Activated naive CD4-positive, alpha-beta T cell (primary cell): ENCODE measurements at regions not wholly inside any gene's neighbourhood (a gene's known extent, or its start where the extent isn't known, plus 50 kb on each side); places are given as distances from the start of the nearest gene placed in this dataset.
"Not testable (repeated sequence)": the region's sequence is repeated elsewhere in the genome, so short reads cannot be mapped to it uniquely, and the experiment has no call there.

Experiments
- DNase-seq, 4 experiments: peaks; one replicate each; lab custom pipeline; 2025; lab: John Stamatoyannopoulos, UW

DNA sequence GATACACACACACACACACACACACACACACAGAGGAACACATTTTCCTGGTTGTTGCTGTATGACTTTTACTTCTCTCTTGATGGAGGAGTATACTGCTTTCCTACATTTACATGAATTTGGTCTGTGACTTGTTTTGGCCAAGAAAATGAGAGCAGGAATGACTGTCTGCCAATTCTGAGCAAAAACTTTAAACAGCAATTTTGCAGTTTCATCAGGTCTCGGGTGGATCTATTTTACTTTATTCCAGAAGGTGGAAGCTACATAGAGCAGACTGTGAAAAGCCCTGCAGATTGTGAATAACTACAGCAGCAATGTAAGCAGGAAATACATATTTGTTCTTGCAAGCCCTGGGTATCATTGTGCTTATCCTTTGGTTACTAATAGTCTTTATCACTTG lies 1350.0 kb upstream of the EPHA6 start:
- DNase-seq = no peak

- DNase-seq = no peak
Observed at GRCh38 chr3:95468331-95468730, 1346.1 kb upstream of the EPHA6 start.

DNA sequence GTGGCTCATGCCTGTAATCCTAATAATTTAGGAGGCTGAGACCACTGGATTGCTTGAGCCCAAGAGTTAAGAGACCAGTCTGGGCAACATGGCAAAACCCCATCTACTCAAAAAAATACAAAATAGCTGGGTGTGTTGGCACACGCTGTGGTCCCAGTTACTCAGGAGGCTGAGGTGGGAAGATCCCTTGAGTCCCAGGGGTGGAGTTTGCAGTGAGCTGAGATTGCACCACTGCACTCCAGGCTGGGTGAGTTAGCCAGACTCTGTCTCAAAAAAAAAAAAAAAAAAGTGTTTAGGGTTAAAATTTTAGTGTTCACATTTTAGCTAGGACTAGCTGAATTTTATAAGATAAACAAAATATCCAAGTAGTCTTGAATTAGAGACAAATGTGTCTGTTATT lies 1340.1 kb upstream of the EPHA6 start:
- no peak for DNase-seq

- DNase-seq = no peak
Observed at GRCh38 chr3:95476534-95476933, 1337.9 kb upstream of the EPHA6 start.

DNA sequence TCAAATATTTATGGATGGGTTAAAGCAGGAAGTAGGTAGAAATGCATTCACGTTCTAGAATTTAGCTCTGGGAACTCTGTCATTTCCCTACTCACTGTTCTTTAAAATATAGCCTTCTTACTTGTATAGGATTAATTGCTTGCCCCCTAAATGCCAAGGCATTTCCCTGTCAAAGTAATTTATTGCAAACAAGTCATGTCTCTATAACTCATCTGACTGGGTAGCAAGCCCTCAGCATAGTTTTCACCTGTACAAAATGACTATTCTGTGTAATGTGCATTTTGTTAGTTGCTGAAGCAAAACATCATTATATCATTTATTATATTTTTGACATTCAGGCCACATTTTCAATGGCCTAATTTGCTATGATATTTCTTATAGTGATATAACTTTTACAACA lies 1308.2 kb upstream of the EPHA6 start:
- no peak for DNase-seq

GRCh38 chr3:95508124-95508523 lies 1306.3 kb upstream of the EPHA6 start:
- no peak for DNase-seq

DNA sequence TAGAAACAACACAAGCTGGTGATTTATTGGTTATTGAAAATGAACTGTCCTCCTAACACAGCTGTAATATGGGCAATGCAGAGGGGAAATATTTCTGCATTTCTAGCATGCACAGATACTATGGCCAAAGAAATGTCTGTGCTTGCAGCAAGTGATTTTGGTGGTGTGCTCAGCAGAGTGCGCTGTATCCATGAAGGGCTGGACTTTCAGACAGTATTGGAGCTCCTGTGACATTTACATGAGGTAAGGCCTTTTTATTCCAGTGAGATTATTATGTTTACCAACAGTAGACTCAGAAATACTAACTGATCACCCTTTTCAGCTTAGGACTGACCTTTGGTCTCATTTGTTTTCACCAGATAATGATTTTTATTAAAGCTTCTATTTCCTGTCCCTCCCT lies 1302.6 kb upstream of the EPHA6 start:
- DNase-seq = no peak

GRCh38 chr3:95514260-95514659 lies 1300.1 kb upstream of the EPHA6 start:
- no peak for DNase-seq

DNA sequence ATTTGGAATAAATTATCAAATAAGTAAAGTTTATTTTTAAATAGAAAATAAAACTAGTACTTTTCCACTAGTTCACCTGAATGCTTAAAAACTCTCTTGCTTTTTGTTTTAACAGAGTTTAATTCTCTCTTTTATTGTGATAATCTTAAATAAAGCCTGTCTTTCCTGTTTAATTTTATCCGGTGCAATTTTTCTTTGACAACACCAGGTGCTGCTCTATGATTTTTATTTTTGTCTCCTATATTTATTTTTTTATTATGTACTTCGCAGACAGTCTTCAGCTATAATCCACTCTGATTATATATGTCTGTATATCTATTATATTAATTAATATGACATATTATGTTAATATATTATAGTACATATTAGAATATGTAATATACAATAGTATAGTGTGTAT lies 1293.0 kb upstream of the EPHA6 start:
- DNase-seq = no peak

GRCh38 chr3:95522449-95522848 lies 1291.9 kb upstream of the EPHA6 start:
- no peak for DNase-seq

DNA sequence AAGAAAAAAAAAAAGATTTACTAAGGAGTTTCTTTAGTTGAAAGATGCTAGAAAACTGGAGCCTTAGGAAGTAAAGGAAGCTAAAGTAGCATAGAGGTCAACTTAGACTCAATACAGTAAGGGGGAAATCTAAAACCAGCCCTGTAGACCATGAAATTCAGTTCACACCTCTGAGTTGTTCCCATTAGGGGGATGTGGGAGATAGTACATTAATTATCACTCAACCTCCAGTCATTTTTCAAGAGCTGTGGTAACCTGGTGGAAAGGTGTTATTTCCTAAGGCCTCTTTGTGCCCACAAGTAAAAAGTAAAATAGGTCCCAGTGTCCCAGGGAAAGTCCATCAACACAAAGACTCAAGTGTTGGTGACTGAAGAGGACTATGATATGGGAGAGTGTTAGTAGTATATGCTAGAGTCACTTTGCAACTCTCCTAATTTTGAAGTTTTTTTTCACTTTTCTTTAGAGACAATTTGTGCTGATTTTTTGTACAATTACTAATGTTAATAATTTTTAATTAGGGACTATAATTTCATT lies 1274.4 kb upstream of the EPHA6 start:
- DNase-seq = no peak

DNA sequence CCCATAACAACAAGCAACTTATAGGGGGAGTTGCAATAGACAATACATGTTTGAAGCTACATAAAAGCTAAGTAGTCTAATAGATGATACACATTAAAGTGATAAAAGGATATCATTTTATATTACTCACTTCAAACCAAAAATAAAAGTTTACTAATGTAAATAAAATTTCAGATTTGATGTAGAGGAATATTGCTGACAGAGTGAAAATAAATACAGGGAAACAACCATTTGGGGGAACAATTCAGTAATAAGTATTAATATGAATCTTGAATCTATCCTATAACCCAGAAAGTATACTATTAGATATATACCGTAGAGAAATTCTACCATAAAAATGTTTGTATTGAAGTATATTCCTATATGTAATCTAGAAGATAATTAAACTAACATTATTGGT lies 1248.9 kb upstream of the EPHA6 start:
- no peak for DNase-seq

DNA sequence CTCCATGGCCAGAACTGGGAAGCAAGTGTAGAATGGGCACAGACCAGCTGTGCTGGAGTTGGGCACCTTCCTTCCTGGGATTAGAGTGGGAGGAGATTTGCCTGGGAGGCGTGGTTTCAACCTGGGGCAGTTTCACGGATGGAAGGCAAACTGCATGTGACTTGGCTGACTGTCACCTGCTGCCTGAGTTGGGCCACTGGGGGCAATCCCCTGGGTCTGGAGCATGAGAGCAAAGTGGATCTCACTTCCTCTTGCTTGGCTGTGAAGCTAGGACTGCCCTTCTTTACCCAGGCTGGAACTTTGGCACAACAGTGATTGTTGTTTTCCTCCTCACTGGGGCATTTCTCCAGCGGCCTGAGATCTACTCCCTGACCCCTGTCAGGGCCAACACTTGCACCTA lies 1247.0 kb upstream of the EPHA6 start:
- no peak for DNase-seq

- no peak for DNase-seq
Observed at GRCh38 chr3:95586754-95587153, 1227.6 kb upstream of the EPHA6 start.

DNA sequence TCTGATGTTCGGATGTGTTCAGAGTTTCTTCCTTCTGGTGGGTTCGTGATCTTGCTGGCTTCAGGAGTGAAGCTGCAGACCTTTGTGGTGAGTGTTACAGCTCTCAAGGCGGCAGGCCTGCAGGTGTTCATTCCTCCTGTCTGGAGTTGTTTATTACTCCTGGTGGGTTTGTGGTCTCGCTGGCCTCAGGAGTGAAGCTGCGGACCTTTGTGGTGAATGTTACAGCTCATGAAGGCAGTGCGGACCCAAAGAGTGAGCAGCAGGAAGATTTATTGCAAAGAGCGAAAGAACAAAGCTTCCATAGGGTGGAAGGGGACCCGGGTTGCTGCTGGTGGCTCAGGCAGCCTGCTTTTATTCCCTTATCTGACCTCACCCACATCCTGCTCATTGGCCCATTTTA lies 1226.8 kb upstream of the EPHA6 start:
- DNase-seq = not testable (repeated sequence)

- no peak for DNase-seq
Observed at GRCh38 chr3:95588473-95588872, 1225.9 kb upstream of the EPHA6 start.

DNA sequence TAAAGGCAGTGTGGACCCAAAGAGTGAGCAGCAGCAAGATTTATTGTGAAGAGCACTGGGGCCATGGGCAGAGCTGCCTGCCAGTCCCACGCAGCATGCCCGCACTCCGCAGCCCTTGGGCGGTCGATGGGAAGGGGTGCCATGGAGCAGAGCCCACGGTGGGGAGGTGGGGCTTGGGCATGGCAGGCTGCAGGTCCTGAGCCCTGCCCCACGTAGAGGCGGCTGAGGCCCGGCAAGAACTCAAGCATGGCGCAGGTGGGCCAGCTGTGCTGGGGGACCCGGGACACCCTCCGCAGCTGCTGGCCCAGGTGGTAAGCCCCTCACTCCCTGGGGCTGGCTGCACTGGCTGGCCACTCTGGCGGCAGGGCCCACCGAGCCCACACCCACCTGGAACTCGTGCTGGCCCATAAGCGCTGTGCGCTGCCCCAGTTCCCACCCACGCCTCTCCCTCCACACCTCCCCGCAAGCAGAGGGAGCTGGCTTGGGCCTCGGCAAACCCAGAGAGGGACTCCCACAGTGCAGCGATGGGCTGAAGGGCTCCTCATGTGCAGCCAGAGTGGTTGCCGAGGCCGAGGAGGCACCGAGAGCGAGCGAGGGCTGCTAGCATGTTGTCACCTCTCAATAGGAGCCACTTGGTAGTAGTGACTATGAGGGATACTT lies 1218.8 kb upstream of the EPHA6 start:
- DNase-seq = no peak

DNA sequence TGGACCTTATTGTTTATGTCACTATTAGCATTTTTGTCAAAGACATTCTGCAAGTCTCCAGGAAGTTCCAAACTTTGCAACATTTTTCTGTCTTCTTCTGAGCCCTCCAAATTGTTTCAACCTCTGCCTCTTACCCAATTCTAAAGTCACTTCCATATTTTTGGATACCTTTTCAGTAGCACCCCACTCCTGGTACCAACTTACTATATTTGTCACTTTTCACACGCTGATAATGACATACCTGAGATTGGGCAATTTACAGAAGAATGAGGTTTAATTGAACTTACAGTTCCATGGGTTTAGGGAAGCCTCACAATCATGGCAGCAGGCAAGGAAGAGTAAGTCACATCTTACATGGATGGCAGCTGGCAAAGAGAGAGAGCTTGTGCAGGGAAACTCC lies 1206.5 kb upstream of the EPHA6 start:
- DNase-seq = no peak

- DNase-seq = no peak
Observed at GRCh38 chr3:95609411-95609810, 1205.0 kb upstream of the EPHA6 start.

DNA sequence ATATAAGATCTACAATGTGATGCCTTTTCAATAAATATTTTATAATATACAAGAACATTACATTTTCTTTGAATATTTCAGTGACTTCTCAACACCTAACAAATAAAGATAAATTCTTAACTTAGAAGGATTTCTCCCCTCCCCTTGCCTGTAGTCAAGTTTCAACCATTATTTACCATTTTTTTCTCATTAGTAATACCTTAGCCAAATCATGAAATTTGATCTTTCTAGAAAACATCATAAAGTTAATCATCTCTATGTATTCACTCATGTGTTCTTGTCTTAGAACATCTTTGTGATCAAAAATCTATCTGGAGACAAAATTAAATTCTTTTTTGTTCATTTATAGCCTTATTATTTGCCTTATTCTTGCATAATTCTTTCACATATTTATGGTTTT lies 1201.8 kb upstream of the EPHA6 start:
- DNase-seq = no peak

DNA sequence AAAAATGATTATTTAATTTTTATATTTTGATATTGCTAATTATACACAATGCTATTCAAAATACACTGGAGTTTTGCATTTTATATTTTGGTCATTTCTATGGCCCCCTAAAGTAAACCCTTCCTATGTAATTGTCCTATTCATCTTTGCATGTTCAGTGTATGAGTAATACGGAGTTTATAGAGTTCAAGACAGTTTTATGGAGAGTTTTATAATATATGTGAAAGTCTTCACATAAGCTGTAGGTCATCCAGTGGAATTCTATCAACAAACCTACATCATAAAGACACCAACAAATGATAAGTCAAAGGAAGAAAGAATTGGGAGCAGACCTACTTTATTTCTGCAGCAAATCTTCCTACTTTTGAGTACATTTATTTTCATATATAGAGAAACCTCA lies 1200.4 kb upstream of the EPHA6 start:
- no peak for DNase-seq

DNA sequence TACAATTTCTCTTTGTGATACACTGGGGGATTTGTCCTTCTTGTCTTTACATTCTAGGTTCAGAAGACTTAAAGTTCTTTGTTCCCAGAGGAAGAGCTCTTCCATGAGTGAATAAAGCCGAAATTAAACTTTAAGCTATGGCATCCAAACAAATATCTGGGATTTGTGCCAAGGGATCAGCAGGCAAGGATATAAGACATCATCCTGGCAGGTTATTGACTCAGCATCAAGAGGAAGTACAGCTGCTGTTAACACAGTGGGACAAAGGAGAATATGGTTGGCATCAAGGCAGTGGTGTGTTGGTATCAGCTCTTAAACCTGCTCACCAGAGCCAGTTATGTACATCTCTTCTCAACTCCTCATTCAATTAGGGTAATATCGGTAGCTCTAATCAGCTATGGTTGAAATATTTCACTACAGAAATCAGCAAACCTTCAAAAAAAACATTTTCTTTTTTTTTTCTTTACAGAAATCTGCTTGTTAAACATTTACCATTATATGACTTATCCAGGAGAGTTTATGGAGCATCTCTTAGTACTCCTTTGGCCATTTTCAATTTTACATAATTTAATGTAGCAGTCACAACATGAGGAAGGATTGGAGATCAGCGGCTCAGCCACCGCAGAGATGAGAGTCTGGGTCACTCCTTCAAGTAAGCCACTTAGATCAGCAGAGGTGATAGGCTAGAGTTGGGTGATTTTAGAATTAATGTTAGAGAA lies 1198.6 kb upstream of the EPHA6 start:
- DNase-seq = no peak

DNA sequence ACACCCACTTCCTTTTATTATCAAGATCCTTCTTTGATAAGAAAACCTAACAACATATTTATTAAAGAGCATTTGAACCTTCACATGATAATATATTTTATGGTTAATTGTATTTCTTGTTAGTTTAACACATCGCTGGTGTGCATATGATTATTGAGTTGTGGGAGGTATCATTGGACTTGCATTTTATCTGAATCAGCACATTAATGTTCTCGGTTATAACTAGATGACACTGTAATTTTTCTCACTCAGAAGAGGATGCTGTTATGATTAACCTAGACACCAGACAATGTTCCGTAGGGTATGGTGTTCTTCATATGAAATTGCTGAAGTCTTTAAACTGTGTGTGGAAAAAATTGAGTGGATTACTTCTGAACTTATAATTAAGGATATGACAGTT lies 1188.3 kb upstream of the EPHA6 start:
- DNase-seq = no peak

- DNase-seq = no peak
Observed at GRCh38 chr3:95627293-95627692, 1187.1 kb upstream of the EPHA6 start.
